Endothelial cell of umbilical vein (primary cell): ENCODE measurements at regions not wholly inside any gene's neighbourhood (a gene's known extent, or its start where the extent isn't known, plus 50 kb on each side); places are given as distances from the start of the nearest gene placed in this dataset.

Experiments
- BruUV-seq: library from RNA; stranded (reverse); fragments of 400-500 nt; replicated peaks from 2 replicates; lab custom pipeline; 2021; lab: Mats Ljungman, UMichigan
- CTCF ChIA-PET: fragments of 300-600, 350-600 bp; sonication (Branson Sonifier 250); formaldehyde crosslinking; loops from one replicate; lab custom pipeline; 2021; ENCODE audit warnings: antibody characterized with exemption, inconsistent platforms; lab: Charles Lee
- POLR2A ChIA-PET: fragments of 300-600, 350-600 bp; sonication (Branson Sonifier 250); formaldehyde crosslinking; loops from one replicate; lab custom pipeline; 2021; ENCODE audit warnings: antibody characterized with exemption, inconsistent platforms; lab: Charles Lee
- DNase-seq: peaks from one replicate; pipeline ENCODE4 v3.0.0-alpha.2; 2011; ENCODE audit warnings: low read depth, low spot score
- FAIRE-seq: peaks from 2 replicates; lab custom pipeline; 2011; peaks lifted over from hg19 to GRCh38; lab: Jason Lieb, UNC
- H2AFZ ChIP-seq: 2 replicates; pipeline ENCODE4 v1.6.0; 2012; ENCODE audit warnings: low read depth, low read length, control low read depth, inconsistent platforms
- H3K27ac ChIP-seq: 2 replicates; pipeline ENCODE4 v1.5.1; 2011; ENCODE audit warnings: low read depth, mild to moderate bottlenecking, control low read depth, low read length, moderate library complexity; ENCODE audit not compliant: insufficient read depth
- H3K27me3 ChIP-seq, 2 experiments: 2 replicates each; pipeline versions ENCODE4 v1.6.0 to v1.6.1; 2011; ENCODE audit warnings: low read length in 2 of 2, mixed read lengths in 1 of 2; ENCODE audit not compliant: control insufficient read depth in 2 of 2, insufficient read depth in 2 of 2
- H3K36me3 ChIP-seq, 2 experiments: 2 replicates in 1 of 2; 3 replicates in 1 of 2; pipeline ENCODE4 v1.5.1; 2011; ENCODE audit warnings: low read length in 2 of 2, mild to moderate bottlenecking in 1 of 2, moderate library complexity in 1 of 2; ENCODE audit not compliant: control insufficient read depth in 2 of 2, insufficient read depth in 2 of 2; ENCODE audit errors: extremely low read depth in 1 of 2
- H3K4me1 ChIP-seq: 3 replicates; pipeline ENCODE4 v1.5.1; 2011; ENCODE audit warnings: mild to moderate bottlenecking, low read length; ENCODE audit not compliant: control insufficient read depth, insufficient read depth; ENCODE audit errors: extremely low read depth
- H3K4me2 ChIP-seq: 2 replicates; pipeline ENCODE4 v1.6.1; 2011; ENCODE audit warnings: low read length, control low read depth, mixed read lengths; ENCODE audit not compliant: insufficient read depth
- H3K4me3 ChIP-seq, 3 experiments: fragments of 200-600 bp in 1 of 3; sonication (generic), shearing (Covaris generic) in 1 of 3; replicated peaks in 1 of 3; 2 replicates each; pipeline ENCODE4 v1.5.1; 2011 to 2016; ENCODE audit warnings: control low read depth in 3 of 3, low read length in 3 of 3, mild to moderate bottlenecking in 2 of 3, inconsistent platforms in 1 of 3, low read depth in 1 of 3, moderate library complexity in 1 of 3; ENCODE audit not compliant: insufficient read depth in 1 of 3
- H3K79me2 ChIP-seq: 2 replicates; pipeline ENCODE4 v1.6.0; 2012; ENCODE audit warnings: low read length, inconsistent platforms; ENCODE audit not compliant: control insufficient read depth, insufficient read depth
- H3K9ac ChIP-seq: replicated peaks from 2 replicates; pipeline ENCODE3; 2011; ENCODE audit warnings: low read length, control low read depth; ENCODE audit not compliant: insufficient read depth; ENCODE audit errors: extremely low read depth
- H3K9me1 ChIP-seq: replicated peaks from 3 replicates; pipeline ENCODE4 v1.6.0; 2011; ENCODE audit warnings: mild to moderate bottlenecking, low read length; ENCODE audit not compliant: control insufficient read depth, insufficient read depth; ENCODE audit errors: extremely low read depth
- H3K9me3 ChIP-seq: replicated peaks from 2 replicates; pipeline ENCODE4 v1.5.1; 2012; ENCODE audit warnings: low read length, inconsistent platforms; ENCODE audit not compliant: control insufficient read depth, insufficient read depth
- H4K20me1 ChIP-seq: replicated peaks from 2 replicates; pipeline ENCODE3; 2011; ENCODE audit warnings: mild to moderate bottlenecking, low read length; ENCODE audit not compliant: control insufficient read depth, insufficient read depth; ENCODE audit errors: extremely low read depth
- CTCF ChIP-seq, 2 donors: IDR thresholded peaks; 1 replicate in 1 of 2; 2 replicates in 1 of 2; pipeline ENCODE4 v1.5.1; 2011; ENCODE audit warnings: low read length in 2 of 2, mild to moderate bottlenecking in 2 of 2, moderate library complexity in 2 of 2, control low read depth in 1 of 2, inconsistent platforms in 1 of 2, low read depth in 1 of 2; ENCODE audit not compliant: insufficient read depth in 1 of 2; ENCODE audit errors: extremely low read depth in 1 of 2
- EZH2 ChIP-seq: IDR thresholded peaks from 2 replicates; pipeline ENCODE4 v1.6.1; 2012; ENCODE audit warnings: borderline replicate concordance, low read depth, mild to moderate bottlenecking, moderate library complexity, low read length, inconsistent platforms; ENCODE audit not compliant: severe bottlenecking
- FOS ChIP-seq: IDR thresholded peaks from 2 replicates; pipeline ENCODE4 v1.6.1; 2011; ENCODE audit warnings: mild to moderate bottlenecking, low read length, moderate library complexity, borderline replicate concordance; ENCODE audit not compliant: insufficient read depth
- GATA2 ChIP-seq: IDR thresholded peaks from 2 replicates; pipeline ENCODE4 v1.7.0; 2011; ENCODE audit warnings: low read depth, mild to moderate bottlenecking, moderate library complexity, mixed read lengths, low read length; ENCODE audit not compliant: insufficient read length, insufficient read depth
- JUN ChIP-seq: IDR thresholded peaks from 2 replicates; pipeline ENCODE4 v1.6.1; 2011; ENCODE audit warnings: borderline replicate concordance, low read depth; ENCODE audit not compliant: insufficient read length, insufficient read depth
- MAX ChIP-seq: IDR thresholded peaks from 2 replicates; pipeline ENCODE4 v1.6.1; 2011; ENCODE audit not compliant: insufficient read depth, insufficient read length
- MYC ChIP-seq: IDR thresholded peaks from one replicate; pipeline ENCODE4 v1.6.1; 2011; ENCODE audit warnings: mild to moderate bottlenecking, low read depth, low read length
- POLR2A ChIP-seq: IDR thresholded peaks from 2 replicates; pipeline ENCODE4 v1.6.1; 2012; ENCODE audit warnings: low read depth, mild to moderate bottlenecking, control low read depth, low read length
- POLR2AphosphoS5 ChIP-seq: IDR thresholded peaks from 2 replicates; pipeline ENCODE4 v1.6.1; 2012; ENCODE audit warnings: low read depth, mild to moderate bottlenecking, control low read depth, low read length, moderate library complexity; ENCODE audit not compliant: insufficient read depth
- dilution Hi-C: fragments of 300-500 bp; cut with MboI; formaldehyde crosslinking; loops from one replicate; pipeline ENCODE4 v1.15.0; 2019; ENCODE audit warnings: low sequenced_read_pairs; ENCODE audit not compliant: extremely low pct_ligation_motif_present
- intact Hi-C: fragments of 100-400 bp; cut with micrococcal nuclease; formaldehyde crosslinking; loops from one replicate; pipeline ENCODE4 v1.10.0; 2022

GRCh38 chr12:93056971-93057535, 128.0 kb upstream of the EEA1 start:
- Histone ChIP-seq H3K4me1 (peaks cover 11% of the 10 kb centered on the region), H3K4me2 (no peak overlapping the region), H3K9me1 (no peaks in the 10 kb centered on the region), H3K79me2 (no peaks in the 10 kb centered on the region), H3K9ac (no peak overlapping the region), H3K27ac (no peak overlapping the region), H3K4me3 (no peak overlapping the region), H3K27me3 (peaks cover 0 to 5% of the 10 kb centered on the region in 2 experiments), H2AFZ (no peak overlapping the region), H3K9me3 (no peaks in the 10 kb centered on the region), H4K20me1 (no peaks in the 10 kb centered on the region), H3K36me3 (no peaks in the 10 kb centered on the region)
- no TSS peak for BruUV-seq
- ChIA-PET CTCF (interaction anchor here (0.6 kb wide), 1 partner anchor 176 kb away, joined by 3 read pairs; no protein-coding TSS in a partner anchor), POLR2A (no interaction called here)
- FAIRE-seq, result no peak
- no peak for DNase-seq
- dilution Hi-C loops (no loop called here), intact Hi-C loops (no loop called here)
- TF ChIP-seq MYC (no peak), POLR2A (no peak), JUN (no peak), POLR2AphosphoS5 (no peak), CTCF (IDR thresholded peaks at IDR 0.05; ENCODE audit: extremely low read depth in 1 of 2, insufficient read depth in 1 of 2, low read depth in 1 of 2, low read length in 2 of 2) (no peak), EZH2 (no peak), MAX (no peak), FOS (no peak), GATA2 (no peak)
